ENCODE measurements at regions not wholly inside any gene's neighbourhood (a gene's known extent, or its start where the extent isn't known, plus 50 kb on each side); places are given as distances from the start of the nearest gene placed in this dataset.

DNA sequence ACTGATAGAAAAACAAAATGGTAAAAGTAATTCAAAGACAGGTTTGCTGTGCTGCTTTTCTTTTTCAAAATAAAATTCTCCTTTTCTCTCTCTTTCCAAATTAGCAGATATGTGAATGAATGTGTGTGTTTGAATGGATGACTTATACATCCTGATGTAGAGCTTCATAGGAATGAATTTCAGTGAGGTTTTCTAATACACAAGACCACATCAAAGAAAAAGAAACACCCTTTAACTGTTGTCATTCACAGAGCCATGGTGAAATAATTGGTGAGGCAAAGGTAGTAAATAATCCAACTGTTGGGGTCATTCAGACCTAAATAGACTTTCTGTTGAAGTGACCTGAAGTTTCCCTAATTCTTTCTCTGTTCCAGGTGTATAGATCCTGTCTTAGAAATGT lies 139.1 kb upstream of the ZPLD1 start:
- TF ChIP-seq EZH2phosphoT487 (IDR thresholded peaks at IDR 0.05; ENCODE audit: borderline replicate concordance, low read depth, low read length): no peak
- TF ChIP-seq, protein P1, sequence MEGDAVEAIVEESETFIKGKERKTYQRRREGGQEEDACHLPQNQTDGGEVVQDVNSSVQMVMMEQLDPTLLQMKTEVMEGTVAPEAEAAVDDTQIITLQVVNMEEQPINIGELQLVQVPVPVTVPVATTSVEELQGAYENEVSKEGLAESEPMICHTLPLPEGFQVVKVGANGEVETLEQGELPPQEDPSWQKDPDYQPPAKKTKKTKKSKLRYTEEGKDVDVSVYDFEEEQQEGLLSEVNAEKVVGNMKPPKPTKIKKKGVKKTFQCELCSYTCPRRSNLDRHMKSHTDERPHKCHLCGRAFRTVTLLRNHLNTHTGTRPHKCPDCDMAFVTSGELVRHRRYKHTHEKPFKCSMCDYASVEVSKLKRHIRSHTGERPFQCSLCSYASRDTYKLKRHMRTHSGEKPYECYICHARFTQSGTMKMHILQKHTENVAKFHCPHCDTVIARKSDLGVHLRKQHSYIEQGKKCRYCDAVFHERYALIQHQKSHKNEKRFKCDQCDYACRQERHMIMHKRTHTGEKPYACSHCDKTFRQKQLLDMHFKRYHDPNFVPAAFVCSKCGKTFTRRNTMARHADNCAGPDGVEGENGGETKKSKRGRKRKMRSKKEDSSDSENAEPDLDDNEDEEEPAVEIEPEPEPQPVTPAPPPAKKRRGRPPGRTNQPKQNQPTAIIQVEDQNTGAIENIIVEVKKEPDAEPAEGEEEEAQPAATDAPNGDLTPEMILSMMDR (conservative IDR thresholded peaks at IDR 0.05; ENCODE audit: low read length): no peak
- intact Hi-C loops (cut with micrococcal nuclease; ENCODE audit: unreplicated experiment): no loop called here
- H3K4me2 ChIP-seq (ENCODE audit: low read length): no peak overlapping the region
- no peaks in the 10 kb centered on the region for H3K4me1 ChIP-seq (ENCODE audit: insufficient read depth, low read length, poor library complexity, severe bottlenecking)
- no peak overlapping the region for H3K4me3 ChIP-seq (ENCODE audit: low read depth, low read length, poor library complexity, severe bottlenecking)
- no peaks in the 10 kb centered on the region for H3K79me2 ChIP-seq (ENCODE audit: insufficient read depth, low read depth, low read length)
- H3K9me3 ChIP-seq (ENCODE audit: low read length): no peaks in the 10 kb centered on the region
- H4K20me1 ChIP-seq (ENCODE audit: insufficient read depth, low read length): no peaks in the 10 kb centered on the region
- ChIA-PET POLR2A (no interaction called here), CTCF (ENCODE audit: unreplicated experiment) (no interaction called here)
- no peak overlapping the region for H2AFZ ChIP-seq (ENCODE audit: low read length)
- H3K9me2 ChIP-seq (ENCODE audit: insufficient read depth, low read length): no peaks in the 10 kb centered on the region
- no peaks in the 10 kb centered on the region for H3K36me3 ChIP-seq (ENCODE audit: insufficient read depth, low read length)
- DNase-seq (ENCODE audit: low spot score): no peak
- BruUV-seq (replicated peaks): no TSS peak
- no peak overlapping the region for H3K27ac ChIP-seq (ENCODE audit: low read depth, low read length, poor library complexity, severe bottlenecking)

DNA sequence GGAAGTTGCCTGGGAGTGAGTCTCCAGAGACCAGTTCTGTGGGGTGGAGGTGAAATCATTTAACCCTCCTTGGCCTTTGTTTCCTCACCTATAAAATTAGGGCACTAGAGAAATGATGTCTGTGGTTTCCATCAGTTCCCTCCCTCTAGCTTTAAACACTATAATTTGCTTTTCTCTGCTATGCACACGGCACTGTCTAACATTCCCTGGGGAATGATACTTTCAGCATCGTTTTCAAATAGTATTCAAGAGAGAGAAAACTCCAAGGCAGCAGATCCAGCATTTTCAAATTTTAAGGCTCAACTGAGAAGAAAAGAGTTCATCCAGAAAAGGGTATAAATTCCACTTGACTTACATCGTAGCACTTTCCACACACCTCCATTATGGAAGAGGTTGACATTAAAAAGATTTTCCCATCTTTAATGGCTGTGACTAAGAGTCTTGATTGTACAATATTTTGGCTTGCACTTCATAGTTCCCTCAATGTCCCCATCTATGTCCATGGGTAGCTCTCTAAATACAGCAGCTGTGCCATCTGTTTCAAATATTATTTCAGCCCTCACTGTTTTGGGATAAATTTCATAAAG lies 137.7 kb upstream of the ZPLD1 start:
- Histone ChIP-seq H3K4me1 (ENCODE audit: insufficient read depth, low read length, poor library complexity, severe bottlenecking) (no peaks in the 10 kb centered on the region), H3K27ac (ENCODE audit: low read depth, low read length, poor library complexity, severe bottlenecking) (no peak overlapping the region), H3K4me2 (ENCODE audit: low read length) (no peak overlapping the region), H3K4me3 (ENCODE audit: low read depth, low read length, poor library complexity, severe bottlenecking) (no peak overlapping the region), H3K9me2 (ENCODE audit: insufficient read depth, low read length) (no peaks in the 10 kb centered on the region), H4K20me1 (ENCODE audit: insufficient read depth, low read length) (no peaks in the 10 kb centered on the region), H3K36me3 (ENCODE audit: insufficient read depth, low read length) (no peaks in the 10 kb centered on the region), H3K9me3 (ENCODE audit: low read length) (no peaks in the 10 kb centered on the region), H3K79me2 (ENCODE audit: insufficient read depth, low read depth, low read length) (no peaks in the 10 kb centered on the region), H2AFZ (ENCODE audit: low read length) (no peak overlapping the region)
- intact Hi-C loops (cut with micrococcal nuclease; ENCODE audit: unreplicated experiment): no loop called here
- no TSS peak for BruUV-seq (replicated peaks)
- ChIA-PET POLR2A (no interaction called here), CTCF (ENCODE audit: unreplicated experiment) (no interaction called here)
- no peak for DNase-seq (ENCODE audit: low spot score)
- TF ChIP-seq, protein P1 (conservative IDR thresholded peaks at IDR 0.05; ENCODE audit: low read length): no peak

DNA sequence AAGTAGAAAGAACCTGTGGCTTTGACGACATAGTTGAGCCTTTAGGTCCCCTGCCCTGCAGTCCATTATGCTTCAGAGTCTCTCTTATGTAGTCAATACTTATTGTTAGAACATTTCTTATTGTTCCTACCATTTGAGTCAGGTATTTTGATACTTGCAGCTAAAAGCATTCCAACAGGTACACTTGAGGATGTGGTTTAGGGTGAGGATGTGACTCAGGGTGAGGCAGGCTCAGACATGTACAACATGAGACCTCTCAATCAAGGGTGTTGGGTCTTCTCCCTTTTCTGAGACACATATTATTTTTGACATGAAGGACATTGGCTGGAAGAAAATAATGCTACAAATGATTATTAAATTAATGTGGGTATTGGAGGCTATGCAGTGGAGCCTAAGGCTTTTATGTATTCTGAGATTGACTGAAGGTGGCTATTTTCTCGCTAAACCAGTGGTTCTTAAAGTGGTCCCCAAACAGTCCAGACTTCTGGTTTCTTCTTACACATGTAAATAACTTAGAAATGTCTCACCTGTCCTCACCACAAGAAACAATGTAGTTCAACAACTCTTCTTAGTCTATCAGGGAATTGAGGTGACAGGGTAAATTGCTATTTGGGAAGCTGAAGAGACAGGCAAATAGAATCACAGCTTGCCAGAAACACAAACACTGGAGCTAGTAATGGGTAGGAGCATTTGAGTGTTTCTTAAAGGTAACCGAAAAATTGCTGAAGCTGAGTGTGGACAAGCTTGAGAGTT lies 135.5 kb upstream of the ZPLD1 start:
- Histone ChIP-seq H3K9me3 (ENCODE audit: low read length) (no peaks in the 10 kb centered on the region), H3K4me2 (ENCODE audit: low read length) (no peak overlapping the region), H2AFZ (ENCODE audit: low read length) (no peak overlapping the region), H3K36me3 (ENCODE audit: insufficient read depth, low read length) (no peaks in the 10 kb centered on the region), H3K4me3 (ENCODE audit: low read depth, low read length, poor library complexity, severe bottlenecking) (no peak overlapping the region), H3K4me1 (ENCODE audit: insufficient read depth, low read length, poor library complexity, severe bottlenecking) (no peaks in the 10 kb centered on the region), H4K20me1 (ENCODE audit: insufficient read depth, low read length) (no peaks in the 10 kb centered on the region), H3K27ac (ENCODE audit: low read depth, low read length, poor library complexity, severe bottlenecking) (no peak overlapping the region), H3K79me2 (ENCODE audit: insufficient read depth, low read depth, low read length) (no peaks in the 10 kb centered on the region), H3K9me2 (ENCODE audit: insufficient read depth, low read length) (no peaks in the 10 kb centered on the region)
- intact Hi-C loops (cut with micrococcal nuclease; ENCODE audit: unreplicated experiment): no loop called here
- TF ChIP-seq EZH2phosphoT487 (IDR thresholded peaks at IDR 0.05; ENCODE audit: borderline replicate concordance, low read depth, low read length): no peak
- TF ChIP-seq, protein P1 (conservative IDR thresholded peaks at IDR 0.05; ENCODE audit: low read length): no peak
- BruUV-seq (replicated peaks): no TSS peak
- POLR2A ChIA-PET: no interaction called here
- CTCF ChIA-PET (ENCODE audit: unreplicated experiment): no interaction called here
- DNase-seq (ENCODE audit: low spot score): no peak
